Activated CD4-positive, alpha-beta T cell treated with anti-CD3 and anti-CD28 coated beads for 4 hours (primary cell): ENCODE measurements at regions not wholly inside any gene's neighbourhood (a gene's known extent, or its start where the extent isn't known, plus 50 kb on each side); places are given as distances from the start of the nearest gene placed in this dataset.

Experiments
- DNase-seq, 2 donors: peaks; one replicate each; pipeline ENCODE4 v3.0.0-alpha.2; 2020

- DNase-seq, result no peak
Measured at GRCh38 chr15:46328821-46329220, 694.0 kb downstream of the SQOR start.

- no peak for DNase-seq
Measured at GRCh38 chr15:46329876-46330275, 695.0 kb downstream of the SQOR start.

GRCh38 chr15:46331546-46331945 lies 696.7 kb downstream of the SQOR start:
- DNase-seq, result no peak

GRCh38 chr15:46343196-46343935 lies 708.5 kb downstream of the SQOR start:
- no peak for DNase-seq

GRCh38 chr15:46344115-46344724 lies 709.4 kb downstream of the SQOR start:
- DNase-seq, result no peak

GRCh38 chr15:46344915-46345314 lies 710.1 kb downstream of the SQOR start:
- DNase-seq, result no peak

GRCh38 chr15:46354443-46354842 lies 719.6 kb downstream of the SQOR start:
- no peak for DNase-seq

- no peak for DNase-seq
Measured at GRCh38 chr15:46365572-46365971, 730.7 kb downstream of the SQOR start.

- DNase-seq, result no peak
Measured at GRCh38 chr15:46366360-46367007, 731.7 kb downstream of the SQOR start.

- no peak for DNase-seq
Measured at GRCh38 chr15:46383978-46384377, 749.1 kb downstream of the SQOR start.

GRCh38 chr15:46386356-46386755 lies 751.5 kb downstream of the SQOR start:
- DNase-seq, result no peak

- no peak for DNase-seq
Measured at GRCh38 chr15:46389739-46390138, 754.9 kb downstream of the SQOR start.

- DNase-seq, result no peak
Measured at GRCh38 chr15:46394463-46394862, 759.6 kb downstream of the SQOR start.

GRCh38 chr15:46408312-46408711 lies 773.5 kb downstream of the SQOR start:
- no peak for DNase-seq

GRCh38 chr15:46409841-46410301 lies 775.0 kb downstream of the SQOR start:
- DNase-seq, result no peak

- no peak for DNase-seq
Measured at GRCh38 chr15:46410705-46411104, 775.9 kb downstream of the SQOR start.

- no peak for DNase-seq
Measured at GRCh38 chr15:46411900-46412299, 777.1 kb downstream of the SQOR start.

GRCh38 chr15:46413799-46414198 lies 779.0 kb downstream of the SQOR start:
- no peak for DNase-seq

GRCh38 chr15:46416544-46416943 lies 781.7 kb downstream of the SQOR start:
- DNase-seq, result no peak

- DNase-seq, result no peak
Measured at GRCh38 chr15:46420990-46421389, 786.2 kb downstream of the SQOR start.

GRCh38 chr15:46441294-46442062 lies 806.6 kb downstream of the SQOR start:
- no peak for DNase-seq

GRCh38 chr15:46442184-46442583 lies 807.4 kb downstream of the SQOR start:
- DNase-seq, result no peak

GRCh38 chr15:46442901-46443590 lies 808.2 kb downstream of the SQOR start:
- no peak for DNase-seq
